ENCODE measurements at regions not wholly inside any gene's neighbourhood (a gene's known extent, or its start where the extent isn't known, plus 50 kb on each side); places are given as distances from the start of the nearest gene placed in this dataset.
"Not testable (repeated sequence)": the region's sequence is repeated elsewhere in the genome, so short reads cannot be mapped to it uniquely, and the experiment has no call there.

GRCh38 chrX:96480081-96480480 is 204.6 kb upstream of the DIAPH2 start:
- Histone ChIP-seq H3K4me3 (no peak overlapping the region), H3K4me1 (replicated peaks in 1 of 2) (no peaks in the 10 kb centered on the region), H3K27me3 (peaks cover under 1% of the 10 kb centered on the region), H3K9me3 (replicated peaks in 1 of 3) (no peaks in the 10 kb centered on the region), H3K27ac (no peak overlapping the region), H3K36me3 (replicated peaks in 1 of 2) (no peaks in the 10 kb centered on the region)
- DNase-seq = no peak
- no peak for TF ChIP-seq CTCF (IDR thresholded peaks at IDR 0.05)
- TF ChIP-seq POLR2A (IDR thresholded peaks at IDR 0.05) = no peak
- intact Hi-C loops (cut with DNase I) = no loop called here
- 43 to 52% (median 50%) methylated on average over 5 of the region's 5 CpGs for WGBS, 4 donors

GRCh38 chrX:96481831-96482230 is 202.8 kb upstream of the DIAPH2 start:
- WGBS, 4 donors = 80 to 93% (median 85%) methylated on average over 4 of the region's 4 CpGs
- H3K36me3 ChIP-seq (replicated peaks in 1 of 2) = no peaks in the 10 kb centered on the region
- H3K27ac ChIP-seq = no peak overlapping the region
- H3K4me3 ChIP-seq = no peak overlapping the region
- H3K4me1 ChIP-seq (replicated peaks in 1 of 2) = no peaks in the 10 kb centered on the region
- no peaks in the 10 kb centered on the region for H3K27me3 ChIP-seq
- intact Hi-C loops (cut with DNase I) = no loop called here
- H3K9me3 ChIP-seq (replicated peaks in 1 of 3) = no peaks in the 10 kb centered on the region
- DNase-seq = no peak
- TF ChIP-seq POLR2A (IDR thresholded peaks at IDR 0.05) (no peak), CTCF (IDR thresholded peaks at IDR 0.05) (no peak)

- Histone ChIP-seq H3K36me3 (replicated peaks in 1 of 2) (no peaks in the 10 kb centered on the region), H3K4me1 (replicated peaks in 1 of 2) (no peaks in the 10 kb centered on the region), H3K27ac (no peak overlapping the region), H3K9me3 (replicated peaks in 1 of 3) (no peaks in the 10 kb centered on the region), H3K27me3 (no peaks in the 10 kb centered on the region), H3K4me3 (no peak overlapping the region)
- DNase-seq = no peak
- intact Hi-C loops (cut with DNase I) = no loop called here
- TF ChIP-seq POLR2A (IDR thresholded peaks at IDR 0.05) = no peak
- TF ChIP-seq CTCF (IDR thresholded peaks at IDR 0.05) = no peak
- 68 to 95% (median 79%) methylated on average over 2 of the region's 2 CpGs for WGBS, 4 donors
These were observed 200.9 kb upstream of the DIAPH2 start for GRCh38 chrX:96483647-96484160.

- H3K4me1 ChIP-seq (replicated peaks in 1 of 2) = not testable (repeated sequence)
- WGBS, 4 donors = 80 to 92% (median 85%) methylated on average over 1 to 11 of the region's 11 CpGs
These were observed 198.0 kb upstream of the DIAPH2 start for GRCh38 chrX:96486687-96487086.

GRCh38 chrX:96502507-96502906 is 182.1 kb upstream of the DIAPH2 start:
- intact Hi-C loops (cut with DNase I) = no loop called here
- TF ChIP-seq POLR2A (IDR thresholded peaks at IDR 0.05) = no peak
- TF ChIP-seq CTCF (IDR thresholded peaks at IDR 0.05) = no peak
- Histone ChIP-seq H3K9me3 (replicated peaks in 1 of 3) (no peaks in the 10 kb centered on the region), H3K4me1 (replicated peaks in 1 of 2) (no peaks in the 10 kb centered on the region), H3K27me3 (no peaks in the 10 kb centered on the region), H3K4me3 (no peak overlapping the region), H3K27ac (no peak overlapping the region), H3K36me3 (replicated peaks in 1 of 2) (no peaks in the 10 kb centered on the region)
- WGBS, 4 donors = 16 to 34% (median 25%) methylated on average over 2 of the region's 2 CpGs
- no peak for DNase-seq

More at GRCh38 chrX:96486687-96487086, 198.0 kb upstream of the DIAPH2 start:
- H3K9me3 ChIP-seq (replicated peaks in 1 of 3); intact Hi-C loops (cut with DNase I); DNase-seq; H3K27ac ChIP-seq; H3K4me3 ChIP-seq; H3K27me3 ChIP-seq; H3K36me3 ChIP-seq (replicated peaks in 1 of 2): not testable (repeated sequence)

GRCh38 chrX:96529386-96529785 is 155.3 kb upstream of the DIAPH2 start:
- H3K36me3 ChIP-seq (replicated peaks in 1 of 2); DNase-seq; H3K4me1 ChIP-seq (replicated peaks in 1 of 2); H3K9me3 ChIP-seq (replicated peaks in 1 of 3); H3K4me3 ChIP-seq; H3K27ac ChIP-seq; intact Hi-C loops (cut with DNase I): not testable (repeated sequence)
- WGBS, 4 donors = 66 to 89% (median 76%) methylated on average over 2 of the region's 2 CpGs
- peaks cover 11% of the 10 kb centered on the region for H3K27me3 ChIP-seq
